Astrocyte of the hippocampus (primary cell): ENCODE measurements at regions not wholly inside any gene's neighbourhood (a gene's known extent, or its start where the extent isn't known, plus 50 kb on each side); places are given as distances from the start of the nearest gene placed in this dataset.
A peak's percentile ranks its signal among the peaks of the same experiment; 100 is the strongest.
"Not testable (repeated sequence)": the region's sequence is repeated elsewhere in the genome, so short reads cannot be mapped to it uniquely, and the experiment has no call there.

Experiments used
- DNase-seq: peaks from one replicate; pipeline ENCODE4 v3.0.0; 2011; ENCODE audit warnings: low read depth, low spot score

- no peak for DNase-seq
These were observed 699.8 kb upstream of the NR2F2 start for GRCh38 chr15:95630683-95631082.

GRCh38 chr15:95635666-95636065, 694.8 kb upstream of the NR2F2 start:
- no peak for DNase-seq

- no peak for DNase-seq
These were observed 694.4 kb upstream of the NR2F2 start for GRCh38 chr15:95636107-95636506.

- not testable (repeated sequence) for DNase-seq
These were observed 693.3 kb upstream of the NR2F2 start for GRCh38 chr15:95637234-95637633.

GRCh38 chr15:95639208-95639607, 691.3 kb upstream of the NR2F2 start:
- no peak for DNase-seq

GRCh38 chr15:95644100-95644875, 686.2 kb upstream of the NR2F2 start:
- no peak for DNase-seq

- no peak for DNase-seq
These were observed 684.6 kb upstream of the NR2F2 start for GRCh38 chr15:95645791-95646338.

- no peak for DNase-seq
These were observed 683.8 kb upstream of the NR2F2 start for GRCh38 chr15:95646484-95647273.

GRCh38 chr15:95647531-95648277, 682.8 kb upstream of the NR2F2 start:
- DNase-seq: no peak

- DNase-seq: no peak
These were observed 677.1 kb upstream of the NR2F2 start for GRCh38 chr15:95653361-95653805.

- no peak for DNase-seq
These were observed 675.4 kb upstream of the NR2F2 start for GRCh38 chr15:95655089-95655607.

- no peak for DNase-seq
These were observed 673.9 kb upstream of the NR2F2 start for GRCh38 chr15:95656595-95656994.

GRCh38 chr15:95658799-95659198, 671.7 kb upstream of the NR2F2 start:
- no peak for DNase-seq

- DNase-seq: no peak
These were observed 670.8 kb upstream of the NR2F2 start for GRCh38 chr15:95659656-95660055.

GRCh38 chr15:95662638-95663037, 667.9 kb upstream of the NR2F2 start:
- no peak for DNase-seq

- peak; percentile 4 for DNase-seq
These were observed 667.1 kb upstream of the NR2F2 start for GRCh38 chr15:95663156-95664100.

GRCh38 chr15:95664450-95664849, 666.0 kb upstream of the NR2F2 start:
- DNase-seq: no peak

GRCh38 chr15:95669146-95669922, 661.2 kb upstream of the NR2F2 start:
- peak; percentile 5 for DNase-seq

- DNase-seq: no peak
These were observed 656.5 kb upstream of the NR2F2 start for GRCh38 chr15:95674031-95674430.

- no peak for DNase-seq
These were observed 654.0 kb upstream of the NR2F2 start for GRCh38 chr15:95676500-95676899.
